Astrocyte (in vitro differentiated cells and primary cell): ENCODE measurements at regions not wholly inside any gene's neighbourhood (a gene's known extent, or its start where the extent isn't known, plus 50 kb on each side); places are given as distances from the start of the nearest gene placed in this dataset.

ENCODE experiments used
- DNase-seq: peaks from one replicate; pipeline ENCODE4 v3.0.0-alpha.2; 2010; ENCODE audit warnings: low read depth
- FAIRE-seq: peaks from 2 replicates; lab custom pipeline; 2011; peaks lifted over from hg19 to GRCh38; lab: Jason Lieb, UNC
- H2AFZ ChIP-seq: 2 replicates; pipeline ENCODE4 v1.6.0; 2012; ENCODE audit warnings: low read depth, low read length, inconsistent platforms
- H3K27ac ChIP-seq: 2 replicates; pipeline ENCODE4 v1.5.1; 2011; ENCODE audit warnings: low read depth, low read length, inconsistent platforms
- H3K27me3 ChIP-seq: 2 replicates; pipeline ENCODE4 v1.6.0; 2011; ENCODE audit warnings: low read length, inconsistent platforms; ENCODE audit not compliant: insufficient read depth
- H3K36me3 ChIP-seq: 2 replicates; pipeline ENCODE4 v1.5.1; 2011; ENCODE audit warnings: low read length, inconsistent platforms; ENCODE audit not compliant: insufficient read depth
- H3K4me1 ChIP-seq: 2 replicates; pipeline ENCODE4 v1.5.1; 2011; ENCODE audit warnings: low read length, inconsistent platforms; ENCODE audit not compliant: insufficient read depth
- H3K4me2 ChIP-seq: 2 replicates; pipeline ENCODE4 v1.6.0; 2012; ENCODE audit warnings: low read length, inconsistent platforms
- H3K4me3 ChIP-seq: 2 replicates; pipeline ENCODE4 v1.5.1; 2011; ENCODE audit warnings: low read depth, mild to moderate bottlenecking, low read length, inconsistent platforms; ENCODE audit not compliant: insufficient read depth
- H3K79me2 ChIP-seq: 2 replicates; pipeline ENCODE4 v1.6.0; 2012; ENCODE audit warnings: mild to moderate bottlenecking, low read length, inconsistent platforms; ENCODE audit not compliant: insufficient read depth
- H3K9ac ChIP-seq: 2 replicates; pipeline ENCODE4 v1.6.0; 2012; ENCODE audit warnings: mild to moderate bottlenecking, low read length, inconsistent platforms
- H3K9me3 ChIP-seq: 2 replicates; pipeline ENCODE4 v1.5.1; 2012; ENCODE audit warnings: low read depth, mild to moderate bottlenecking, low read length, inconsistent platforms; ENCODE audit not compliant: insufficient read depth
- H4K20me1 ChIP-seq: 2 replicates; pipeline ENCODE4 v1.6.0; 2012; ENCODE audit warnings: low read length, inconsistent platforms; ENCODE audit not compliant: insufficient read depth
- H3K27ac Mint-ChIP-seq: one replicate; pipeline ENCODE4 v1.8.0; 2021; ENCODE audit warnings: mild to moderate bottlenecking, mixed read lengths; ENCODE audit not compliant: unreplicated experiment
- H3K27me3 Mint-ChIP-seq: one replicate; pipeline ENCODE4 v1.8.0; 2021; ENCODE audit warnings: low read depth, mixed read lengths; ENCODE audit not compliant: unreplicated experiment
- H3K36me3 Mint-ChIP-seq: one replicate; pipeline ENCODE4 v1.8.0; 2021; ENCODE audit warnings: low read depth, mixed read lengths; ENCODE audit not compliant: unreplicated experiment
- H3K4me1 Mint-ChIP-seq: one replicate; pipeline ENCODE4 v1.8.0; 2021; ENCODE audit warnings: low read depth, mixed read lengths; ENCODE audit not compliant: unreplicated experiment
- H3K4me3 Mint-ChIP-seq: one replicate; pipeline ENCODE4 v1.8.0; 2021; ENCODE audit warnings: mild to moderate bottlenecking, moderate library complexity, mixed read lengths; ENCODE audit not compliant: unreplicated experiment
- H3K9me3 Mint-ChIP-seq: one replicate; pipeline ENCODE4 v1.8.0; 2021; ENCODE audit warnings: mild to moderate bottlenecking, mixed read lengths; ENCODE audit not compliant: unreplicated experiment
- CTCF ChIP-seq: IDR thresholded peaks from 2 replicates; pipeline ENCODE4 v1.5.1; 2011; ENCODE audit warnings: low read depth, mild to moderate bottlenecking, inconsistent platforms, low read length, moderate library complexity; ENCODE audit not compliant: insufficient read depth
- EZH2 ChIP-seq: IDR thresholded peaks from 2 replicates; pipeline ENCODE4 v1.6.1; 2012; ENCODE audit warnings: mild to moderate bottlenecking, low read length, inconsistent platforms; ENCODE audit not compliant: insufficient read depth

GRCh38 chr13:99871249-99871898, 100.2 kb downstream of the ZIC5 start:
- peaks cover 9% of the 10 kb centered on the region for H3K27me3 ChIP-seq
- no peak overlapping the region for H3K27ac ChIP-seq
- Mint-ChIP-seq H3K36me3 (no peaks in the 10 kb centered on the region), H3K9me3 (no peaks in the 10 kb centered on the region), H3K27me3 (peaks cover 3% of the 10 kb centered on the region), H3K4me3 (no peak overlapping the region), H3K4me1 (peaks cover 5% of the 10 kb centered on the region), H3K27ac (no peak overlapping the region)
- H3K4me1 ChIP-seq = no peaks in the 10 kb centered on the region
- no peak overlapping the region for H2AFZ ChIP-seq
- FAIRE-seq (no peak), DNase-seq (no peak)
- no peak overlapping the region for H3K4me3 ChIP-seq
- no peaks in the 10 kb centered on the region for H3K9me3 ChIP-seq
- TF ChIP-seq EZH2 = no peak
- no peaks in the 10 kb centered on the region for H4K20me1 ChIP-seq
- H3K36me3 ChIP-seq = no peaks in the 10 kb centered on the region
- no peak overlapping the region for H3K9ac ChIP-seq
- H3K4me2 ChIP-seq = no peak overlapping the region
- H3K79me2 ChIP-seq = no peaks in the 10 kb centered on the region

GRCh38 chr13:99870541-99870940, 101.0 kb downstream of the ZIC5 start:
- Mint-ChIP-seq H3K4me3 (no peak overlapping the region), H3K4me1 (peaks cover 5% of the 10 kb centered on the region), H3K27me3 (peaks cover 10% of the 10 kb centered on the region), H3K9me3 (no peaks in the 10 kb centered on the region), H3K36me3 (no peaks in the 10 kb centered on the region), H3K27ac (no peak overlapping the region)
- Histone ChIP-seq H2AFZ (no peak overlapping the region), H4K20me1 (no peaks in the 10 kb centered on the region), H3K27me3 (peaks cover 11% of the 10 kb centered on the region), H3K79me2 (no peaks in the 10 kb centered on the region), H3K4me3 (no peak overlapping the region), H3K4me1 (no peaks in the 10 kb centered on the region), H3K4me2 (no peak overlapping the region), H3K9ac (no peak overlapping the region), H3K36me3 (no peaks in the 10 kb centered on the region), H3K9me3 (no peaks in the 10 kb centered on the region), H3K27ac (no peak overlapping the region)
- no peak for DNase-seq
- no peak for TF ChIP-seq CTCF
- FAIRE-seq = no peak

GRCh38 chr13:99869830-99870229, 101.7 kb downstream of the ZIC5 start:
- peaks cover 5% of the 10 kb centered on the region for H3K4me1 Mint-ChIP-seq

More at GRCh38 chr13:99869830-99870229, 101.7 kb downstream of the ZIC5 start:
- TF ChIP-seq EZH2 (no peak), CTCF (no peak)
- Histone ChIP-seq H3K4me3 (no peak overlapping the region), H4K20me1 (no peaks in the 10 kb centered on the region), H3K36me3 (no peaks in the 10 kb centered on the region), H3K27me3 (peaks cover 11% of the 10 kb centered on the region), H3K9ac (no peak overlapping the region), H3K9me3 (no peaks in the 10 kb centered on the region), H3K79me2 (no peaks in the 10 kb centered on the region), H3K27ac (no peak overlapping the region), H3K4me2 (no peak overlapping the region), H3K4me1 (no peaks in the 10 kb centered on the region), H2AFZ (no peak overlapping the region)
- Mint-ChIP-seq H3K27ac (no peak overlapping the region), H3K27me3 (peaks cover 16% of the 10 kb centered on the region), H3K36me3 (no peaks in the 10 kb centered on the region), H3K4me3 (no peak overlapping the region), H3K9me3 (no peaks in the 10 kb centered on the region)
- DNase-seq = no peak
- FAIRE-seq = no peak
